GM18951 (cell line): ENCODE measurements at regions not wholly inside any gene's neighbourhood (a gene's known extent, or its start where the extent isn't known, plus 50 kb on each side); places are given as distances from the start of the nearest gene placed in this dataset.

Source experiments
- POLR2A ChIP-seq: IDR thresholded peaks from 4 replicates; pipeline ENCODE4 v1.6.1; 2011; ENCODE audit warnings: mild to moderate bottlenecking; ENCODE audit not compliant: insufficient read length, insufficient read depth; ENCODE audit errors: extremely low read depth
- in situ Hi-C: fragments of 300-500 bp; cut with MboI; formaldehyde crosslinking; loops from one replicate; pipeline ENCODE4 v1.12.0; 2022; ENCODE audit warnings: low sequenced_read_pairs, mixed read lengths, inconsistent platforms; ENCODE audit not compliant: unreplicated experiment

DNA sequence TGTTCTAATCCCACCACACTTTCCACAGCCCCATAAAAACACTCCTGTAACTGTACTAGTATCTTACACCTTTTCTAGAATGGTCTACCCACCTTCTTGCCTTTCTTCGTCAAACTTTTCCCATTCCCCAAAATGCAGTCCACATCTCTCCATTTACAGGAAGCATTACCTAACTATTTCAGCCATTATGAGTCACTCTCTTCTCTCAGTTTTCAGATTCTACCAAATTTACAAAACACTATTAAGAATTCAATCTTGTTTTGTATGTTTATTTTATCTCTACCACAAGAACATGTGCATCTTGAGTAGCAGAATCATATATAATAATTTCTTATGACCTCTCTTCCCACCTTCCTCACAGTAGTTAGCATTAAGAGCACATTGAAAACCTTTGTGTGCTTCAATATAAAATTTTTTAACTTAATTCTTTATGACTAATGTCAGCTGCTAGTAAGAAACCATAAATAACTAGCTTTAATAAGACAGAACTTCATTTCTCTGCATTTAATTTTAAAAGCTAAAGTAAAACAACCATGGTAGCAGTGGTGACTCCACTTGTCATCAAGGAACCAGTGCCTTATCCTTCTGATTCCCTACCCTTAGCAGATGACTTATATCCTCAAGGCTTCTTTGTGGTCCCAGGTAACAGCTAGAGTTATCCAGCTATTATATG, 56.6 kb upstream of the MAP2 start:
- in situ Hi-C loops: loop anchor here (25.0 kb wide), 1 partner anchor 870 kb away; the partner anchor contains the start of gene ACADL
- TF ChIP-seq POLR2A: no peak

DNA sequence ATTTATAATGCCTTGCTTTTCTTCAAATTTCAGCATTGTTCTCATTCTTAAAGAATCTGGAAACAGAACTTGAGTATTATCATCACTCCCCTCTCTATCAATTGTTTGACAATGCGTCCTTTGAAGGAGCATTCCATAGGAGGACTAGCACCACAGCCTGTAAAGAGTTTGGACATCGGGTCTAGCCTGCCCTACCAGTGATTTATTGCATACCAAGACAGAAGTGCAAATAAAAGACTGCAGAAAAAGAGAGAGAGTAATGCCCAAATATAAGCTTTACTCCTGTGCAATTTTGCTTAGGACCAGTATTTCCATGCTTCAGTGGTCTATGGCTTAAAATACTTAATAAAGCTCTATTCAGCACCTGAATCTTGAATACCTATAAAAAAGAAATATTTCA, 55.4 kb upstream of the MAP2 start:
- no peak for TF ChIP-seq POLR2A
- in situ Hi-C loops: loop anchor here (25.0 kb wide), 1 partner anchor 869 kb away; the partner anchor contains the start of gene ACADL

DNA sequence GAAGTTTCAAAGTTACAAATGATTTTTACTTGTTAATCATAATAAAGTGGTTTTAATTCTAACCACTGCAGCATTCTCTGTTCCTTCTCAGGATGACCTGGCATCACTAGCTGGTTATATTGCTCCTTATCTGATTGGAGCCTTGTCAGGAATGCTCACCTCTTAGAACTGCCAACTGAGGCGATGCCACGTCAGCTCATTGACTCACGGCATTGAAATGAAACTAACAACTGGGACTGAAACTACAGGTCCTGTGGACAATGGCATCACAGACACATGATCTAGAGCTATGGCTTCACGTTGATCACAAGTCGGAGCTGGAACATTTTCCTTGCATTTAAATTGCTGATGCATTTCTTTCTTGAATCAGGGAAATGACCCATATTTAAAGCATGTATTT, 54.9 kb upstream of the MAP2 start:
- no peak for TF ChIP-seq POLR2A

DNA sequence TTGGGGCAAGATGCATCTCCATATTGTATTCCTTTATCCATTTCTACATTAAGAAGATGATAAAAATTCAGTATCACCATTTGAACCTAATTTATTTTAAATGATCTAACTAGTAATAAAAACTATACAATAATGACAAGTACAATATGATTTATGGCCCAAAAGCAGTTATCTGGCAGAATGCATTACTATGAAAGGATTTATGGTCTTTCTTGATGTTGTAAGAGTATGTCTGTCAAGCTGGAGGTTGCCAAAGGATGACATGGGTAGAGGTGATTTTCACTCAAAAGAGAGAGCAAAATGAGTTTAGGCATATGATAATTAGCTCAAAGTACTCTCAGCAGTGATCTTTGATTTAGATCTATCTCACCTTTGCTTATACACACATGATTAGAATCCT, 54.2 kb upstream of the MAP2 start:
- TF ChIP-seq POLR2A: no peak
- in situ Hi-C loops: loop anchor here (25.0 kb wide), 1 partner anchor 868 kb away; the partner anchor contains the start of gene ACADL

More for the DNA sequence above, 54.9 kb upstream of the MAP2 start:
- in situ Hi-C loops: loop anchor here (25.0 kb wide), 1 partner anchor 868 kb away; the partner anchor contains the start of gene ACADL

DNA sequence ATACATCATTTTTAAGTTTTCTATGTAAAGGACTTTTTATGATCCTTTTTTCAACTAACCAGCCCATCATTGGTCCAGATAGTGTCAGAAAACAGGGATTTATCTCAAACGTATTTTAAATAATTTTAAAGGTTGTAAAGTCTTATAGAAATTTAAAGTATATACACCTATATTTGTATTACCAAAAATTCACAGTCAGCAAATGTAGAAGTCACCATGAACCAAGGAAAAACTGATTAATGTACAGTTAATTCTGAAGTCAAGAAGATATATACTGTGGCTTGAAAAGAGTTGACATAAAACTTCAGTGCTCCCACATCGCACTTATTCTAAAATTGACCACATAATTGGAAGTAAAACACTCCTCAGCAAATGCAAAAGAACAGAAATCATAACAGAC, 52.4 kb upstream of the MAP2 start:
- in situ Hi-C loops: loop anchor here (25.0 kb wide), 1 partner anchor 866 kb away; the partner anchor contains the start of gene ACADL
- no peak for TF ChIP-seq POLR2A
